NCI-H2171 treated with DMSO at 0.1 percent for 48 hours (cell line): ENCODE measurements at regions not wholly inside any gene's neighbourhood (a gene's known extent, or its start where the extent isn't known, plus 50 kb on each side); places are given as distances from the start of the nearest gene placed in this dataset.
"Not testable (repeated sequence)": the region's sequence is repeated elsewhere in the genome, so short reads cannot be mapped to it uniquely, and the experiment has no call there.

Experiments
- DNase-seq: peaks from one replicate; lab custom pipeline; 2025; lab: John Stamatoyannopoulos, UW

- DNase-seq = no peak
Measured at GRCh38 chr2:49861821-49862220, 707.5 kb upstream of the FSHR start.

- DNase-seq = no peak
Measured at GRCh38 chr2:49860834-49861233, 706.5 kb upstream of the FSHR start.

GRCh38 chr2:49860170-49860569 lies 705.9 kb upstream of the FSHR start:
- no peak for DNase-seq

GRCh38 chr2:49858657-49859056 lies 704.3 kb upstream of the FSHR start:
- no peak for DNase-seq

- DNase-seq = no peak
Measured at GRCh38 chr2:49858113-49858490, 703.8 kb upstream of the FSHR start.

GRCh38 chr2:49857371-49858112 lies 703.2 kb upstream of the FSHR start:
- no peak for DNase-seq

GRCh38 chr2:49845671-49846070 lies 691.4 kb upstream of the FSHR start:
- DNase-seq = no peak

GRCh38 chr2:49845021-49845420 lies 690.7 kb upstream of the FSHR start:
- DNase-seq = no peak

- not testable (repeated sequence) for DNase-seq
Measured at GRCh38 chr2:49844113-49844512, 689.8 kb upstream of the FSHR start.

- no peak for DNase-seq
Measured at GRCh38 chr2:49843314-49843713, 689.0 kb upstream of the FSHR start.

GRCh38 chr2:49840428-49840975 lies 686.2 kb upstream of the FSHR start:
- no peak for DNase-seq

- no peak for DNase-seq
Measured at GRCh38 chr2:49839818-49840217, 685.5 kb upstream of the FSHR start.

GRCh38 chr2:49837561-49838293 lies 683.4 kb upstream of the FSHR start:
- peak; percentile 38 for DNase-seq

GRCh38 chr2:49836017-49836416 lies 681.7 kb upstream of the FSHR start:
- no peak for DNase-seq

- DNase-seq = no peak
Measured at GRCh38 chr2:49834433-49834832, 680.1 kb upstream of the FSHR start.

GRCh38 chr2:49832555-49832954 lies 678.2 kb upstream of the FSHR start:
- DNase-seq = no peak

GRCh38 chr2:49831698-49832367 lies 677.5 kb upstream of the FSHR start:
- DNase-seq = no peak

GRCh38 chr2:49830846-49831245 lies 676.5 kb upstream of the FSHR start:
- DNase-seq = no peak

GRCh38 chr2:49827366-49827765 lies 673.1 kb upstream of the FSHR start:
- DNase-seq = no peak

GRCh38 chr2:49813208-49813607 lies 658.9 kb upstream of the FSHR start:
- DNase-seq = no peak

- no peak for DNase-seq
Measured at GRCh38 chr2:49812730-49813129, 658.4 kb upstream of the FSHR start.

GRCh38 chr2:49811502-49811901 lies 657.2 kb upstream of the FSHR start:
- DNase-seq = no peak

GRCh38 chr2:49807689-49808088 lies 653.4 kb upstream of the FSHR start:
- DNase-seq = peak; percentile 2
